Left ventricle myocardium superior (tissue), 1 donor: ENCODE measurements at regions not wholly inside any gene's neighbourhood (a gene's known extent, or its start where the extent isn't known, plus 50 kb on each side); places are given as distances from the start of the nearest gene placed in this dataset.
A peak's percentile ranks its signal among the peaks of the same experiment; 100 is the strongest.

Experiments
- ATAC-seq: fragments of 200-7000 bp; cut with Tn5 transposase; one replicate; pipeline ENCODE4 v1.9.1; 2020; ENCODE audit warnings: mild to moderate bottlenecking, moderate library complexity
- DNase-seq: peaks from one replicate; pipeline ENCODE4 v3.0.0-alpha.2; 2020
- intact Hi-C: fragments of 100-400 bp; cut with micrococcal nuclease; formaldehyde crosslinking; loops from one replicate; pipeline ENCODE4 v1.11.0; 2022
- donor health status: DM: no; HTN: yes; CAD: no; lungs with severe emphysema.

GRCh38 chr5:32504989-32505596 lies 60.6 kb upstream of the ZFR start:
- peak; percentile 92 for ATAC-seq
- DNase-seq: peak; percentile 71
- intact Hi-C loops: no loop called here

- no peak for DNase-seq
- no peak for ATAC-seq
- intact Hi-C loops: no loop called here
These were observed 59.9 kb upstream of the ZFR start for GRCh38 chr5:32504329-32504988.

- ATAC-seq (no peak), DNase-seq (no peak)
- intact Hi-C loops: no loop called here
These were observed 58.7 kb upstream of the ZFR start for GRCh38 chr5:32503261-32503660.

- intact Hi-C loops: no loop called here
- DNase-seq (no peak), ATAC-seq (no peak)
These were observed 56.8 kb upstream of the ZFR start for GRCh38 chr5:32501071-32502002.

GRCh38 chr5:32500181-32500580 lies 55.6 kb upstream of the ZFR start:
- DNase-seq (no peak), ATAC-seq (no peak)
- intact Hi-C loops: no loop called here

GRCh38 chr5:32499261-32499660 lies 54.7 kb upstream of the ZFR start:
- no peak for ATAC-seq
- DNase-seq: no peak
- intact Hi-C loops: no loop called here

GRCh38 chr5:32498484-32498883 lies 53.9 kb upstream of the ZFR start:
- ATAC-seq: no peak
- intact Hi-C loops: no loop called here
- DNase-seq: no peak

- ATAC-seq (no peak), DNase-seq (no peak)
- intact Hi-C loops: no loop called here
These were observed 51.6 kb upstream of the ZFR start for GRCh38 chr5:32496104-32496503.

GRCh38 chr5:32494827-32495226 lies 50.3 kb upstream of the ZFR start:
- ATAC-seq (no peak), DNase-seq (no peak)
- intact Hi-C loops: no loop called here
